ENCODE measurements at regions not wholly inside any gene's neighbourhood (a gene's known extent, or its start where the extent isn't known, plus 50 kb on each side); places are given as distances from the start of the nearest gene placed in this dataset.

DNA sequence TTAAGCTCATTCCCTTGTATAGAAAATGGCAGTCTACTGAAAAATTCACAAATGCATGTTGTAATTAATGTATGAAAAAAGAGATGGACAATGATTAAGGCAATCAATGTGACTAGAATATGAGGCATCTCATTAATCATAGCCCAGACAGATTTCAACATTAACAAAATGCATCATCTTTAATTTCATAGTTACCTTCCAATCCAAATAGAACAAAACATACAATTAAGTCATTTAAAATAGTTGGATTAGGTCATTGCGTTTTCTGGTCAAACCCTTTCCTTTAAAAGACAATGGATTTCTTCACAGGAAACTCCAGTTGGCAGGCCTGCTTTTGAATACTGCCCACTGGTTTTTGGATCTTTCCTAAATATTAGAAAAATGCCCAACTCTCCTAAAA lies 203.9 kb downstream of the HAO1 start:
- TF ChIP-seq RAD21 (IDR thresholded peaks at IDR 0.05; ENCODE audit: low read depth) (no peak), EP300 (IDR thresholded peaks at IDR 0.05; ENCODE audit: borderline replicate concordance) (no peak), TCF12 (IDR thresholded peaks at IDR 0.05; ENCODE audit: low read depth) (no peak), YY1 (IDR thresholded peaks at IDR 0.05; ENCODE audit: low read depth) (no peak), CREB1 (IDR thresholded peaks at IDR 0.05; ENCODE audit: low read depth) (no peak)
- TF ChIP-seq, protein P1, sequence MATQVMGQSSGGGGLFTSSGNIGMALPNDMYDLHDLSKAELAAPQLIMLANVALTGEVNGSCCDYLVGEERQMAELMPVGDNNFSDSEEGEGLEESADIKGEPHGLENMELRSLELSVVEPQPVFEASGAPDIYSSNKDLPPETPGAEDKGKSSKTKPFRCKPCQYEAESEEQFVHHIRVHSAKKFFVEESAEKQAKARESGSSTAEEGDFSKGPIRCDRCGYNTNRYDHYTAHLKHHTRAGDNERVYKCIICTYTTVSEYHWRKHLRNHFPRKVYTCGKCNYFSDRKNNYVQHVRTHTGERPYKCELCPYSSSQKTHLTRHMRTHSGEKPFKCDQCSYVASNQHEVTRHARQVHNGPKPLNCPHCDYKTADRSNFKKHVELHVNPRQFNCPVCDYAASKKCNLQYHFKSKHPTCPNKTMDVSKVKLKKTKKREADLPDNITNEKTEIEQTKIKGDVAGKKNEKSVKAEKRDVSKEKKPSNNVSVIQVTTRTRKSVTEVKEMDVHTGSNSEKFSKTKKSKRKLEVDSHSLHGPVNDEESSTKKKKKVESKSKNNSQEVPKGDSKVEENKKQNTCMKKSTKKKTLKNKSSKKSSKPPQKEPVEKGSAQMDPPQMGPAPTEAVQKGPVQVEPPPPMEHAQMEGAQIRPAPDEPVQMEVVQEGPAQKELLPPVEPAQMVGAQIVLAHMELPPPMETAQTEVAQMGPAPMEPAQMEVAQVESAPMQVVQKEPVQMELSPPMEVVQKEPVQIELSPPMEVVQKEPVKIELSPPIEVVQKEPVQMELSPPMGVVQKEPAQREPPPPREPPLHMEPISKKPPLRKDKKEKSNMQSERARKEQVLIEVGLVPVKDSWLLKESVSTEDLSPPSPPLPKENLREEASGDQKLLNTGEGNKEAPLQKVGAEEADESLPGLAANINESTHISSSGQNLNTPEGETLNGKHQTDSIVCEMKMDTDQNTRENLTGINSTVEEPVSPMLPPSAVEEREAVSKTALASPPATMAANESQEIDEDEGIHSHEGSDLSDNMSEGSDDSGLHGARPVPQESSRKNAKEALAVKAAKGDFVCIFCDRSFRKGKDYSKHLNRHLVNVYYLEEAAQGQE (IDR thresholded peaks at IDR 0.05; ENCODE audit: low read depth): no peak
- TF ChIP-seq, protein P2, sequence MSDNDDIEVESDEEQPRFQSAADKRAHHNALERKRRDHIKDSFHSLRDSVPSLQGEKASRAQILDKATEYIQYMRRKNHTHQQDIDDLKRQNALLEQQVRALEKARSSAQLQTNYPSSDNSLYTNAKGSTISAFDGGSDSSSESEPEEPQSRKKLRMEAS (IDR thresholded peaks at IDR 0.05): no peak
